ENCODE measurements at regions not wholly inside any gene's neighbourhood (a gene's known extent, or its start where the extent isn't known, plus 50 kb on each side); places are given as distances from the start of the nearest gene placed in this dataset.

- Histone ChIP-seq H3K27ac (no peak overlapping the region), H3K9me3 (no peaks in the 10 kb centered on the region), H3K4me3 (no peak overlapping the region), H3K4me1 (no peaks in the 10 kb centered on the region), H3K36me3 (no peaks in the 10 kb centered on the region), H3K27me3 (no peaks in the 10 kb centered on the region)
- intact Hi-C loops (cut with DNase I; ENCODE audit: low total_unique reads) = no loop called here
- TF ChIP-seq POLR2A (IDR thresholded peaks at IDR 0.05) = no peak
- no peak for TF ChIP-seq EP300 (IDR thresholded peaks at IDR 0.05; ENCODE audit: low read depth)
- no peak for TF ChIP-seq POLR2AphosphoS5 (IDR thresholded peaks at IDR 0.05)
- TF ChIP-seq CTCF (IDR thresholded peaks at IDR 0.05) = no peak
- no peak for DNase-seq
- in situ Hi-C loops (cut with MboI; ENCODE audit: low pct_ligation_motif_present in 1 of 4, low pct_unique_long_range_greater_than_20kb in 1 of 4, low sequenced_read_pairs in 3 of 4) = no loop called here
- 91% methylated on average over 2 of the region's 2 CpGs; no CpG with 5 or more reads in 1 of the 2 donors for WGBS, 2 donors (ENCODE audit: low coverage in 1 of 2)
These were observed 334.0 kb downstream of the SLITRK5 start for GRCh38 chr13:88005188-88005587.

GRCh38 chr13:88014527-88014926 lies 343.4 kb downstream of the SLITRK5 start:
- intact Hi-C loops (cut with DNase I; ENCODE audit: low total_unique reads) (no loop called here), in situ Hi-C loops (cut with MboI; ENCODE audit: low pct_ligation_motif_present in 1 of 4, low pct_unique_long_range_greater_than_20kb in 1 of 4, low sequenced_read_pairs in 3 of 4) (no loop called here)
- Histone ChIP-seq H3K36me3 (no peaks in the 10 kb centered on the region), H3K9me3 (no peaks in the 10 kb centered on the region), H3K27me3 (no peaks in the 10 kb centered on the region), H3K4me1 (no peaks in the 10 kb centered on the region), H3K27ac (no peak overlapping the region), H3K4me3 (no peak overlapping the region)
- 64 to 76% methylated on average over 2 of the region's 2 CpGs for WGBS, 2 donors (ENCODE audit: low coverage in 1 of 2)
- DNase-seq = no peak
- TF ChIP-seq POLR2AphosphoS5 (IDR thresholded peaks at IDR 0.05) (no peak), EP300 (IDR thresholded peaks at IDR 0.05; ENCODE audit: low read depth) (no peak), CTCF (IDR thresholded peaks at IDR 0.05) (no peak), POLR2A (IDR thresholded peaks at IDR 0.05) (no peak)

DNA sequence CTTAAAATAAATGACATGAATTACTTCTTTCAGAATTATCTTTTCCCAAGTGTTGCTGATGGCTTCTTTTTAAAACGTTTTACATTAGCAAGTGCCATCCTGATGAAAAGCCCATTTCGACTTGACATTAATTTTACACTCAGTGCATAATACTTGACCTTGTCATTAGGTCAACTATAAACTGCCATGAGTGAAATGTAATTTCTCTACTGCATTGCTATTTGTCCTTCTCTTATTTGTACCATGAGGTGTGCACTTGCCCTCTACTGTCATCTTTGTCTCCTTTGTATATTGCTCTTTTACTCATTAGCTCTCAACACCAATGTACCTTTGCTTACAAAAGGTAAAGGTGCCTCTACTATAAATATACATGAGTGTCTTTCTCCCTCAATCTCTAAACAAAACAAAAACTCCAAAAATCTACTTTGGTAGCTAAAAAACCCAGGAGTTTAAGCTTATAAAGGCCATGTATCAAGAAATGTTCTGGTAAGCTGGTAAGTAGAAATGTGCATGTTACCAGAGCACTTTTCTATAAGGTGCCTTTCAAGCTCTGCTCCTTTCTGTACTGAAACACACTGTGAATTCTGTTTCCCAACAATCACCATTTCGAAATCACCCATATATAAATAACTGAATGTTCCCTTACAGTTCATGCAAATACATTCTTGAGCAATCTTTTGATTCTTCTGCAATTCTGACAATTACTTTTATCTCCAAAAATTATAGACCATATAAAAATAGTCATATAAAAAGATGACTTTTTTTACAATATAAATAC lies 351.4 kb downstream of the SLITRK5 start:
- intact Hi-C loops (cut with DNase I; ENCODE audit: low total_unique reads) = no loop called here
- in situ Hi-C loops (cut with MboI; ENCODE audit: low pct_ligation_motif_present in 1 of 4, low pct_unique_long_range_greater_than_20kb in 1 of 4, low sequenced_read_pairs in 3 of 4) = no loop called here
- no peak for DNase-seq
- Histone ChIP-seq H3K4me3 (no peak overlapping the region), H3K27ac (no peak overlapping the region), H3K4me1 (no peaks in the 10 kb centered on the region), H3K9me3 (no peaks in the 10 kb centered on the region), H3K27me3 (no peaks in the 10 kb centered on the region), H3K36me3 (no peaks in the 10 kb centered on the region)
- WGBS, 2 donors (ENCODE audit: low coverage in 1 of 2) = 40 to 50% methylated on average over 3 of the region's 3 CpGs
- TF ChIP-seq CTCF (IDR thresholded peaks at IDR 0.05) = no peak
- no peak for TF ChIP-seq EP300 (IDR thresholded peaks at IDR 0.05; ENCODE audit: low read depth)
- TF ChIP-seq POLR2A (IDR thresholded peaks at IDR 0.05) = no peak
- no peak for TF ChIP-seq POLR2AphosphoS5 (IDR thresholded peaks at IDR 0.05)

DNA sequence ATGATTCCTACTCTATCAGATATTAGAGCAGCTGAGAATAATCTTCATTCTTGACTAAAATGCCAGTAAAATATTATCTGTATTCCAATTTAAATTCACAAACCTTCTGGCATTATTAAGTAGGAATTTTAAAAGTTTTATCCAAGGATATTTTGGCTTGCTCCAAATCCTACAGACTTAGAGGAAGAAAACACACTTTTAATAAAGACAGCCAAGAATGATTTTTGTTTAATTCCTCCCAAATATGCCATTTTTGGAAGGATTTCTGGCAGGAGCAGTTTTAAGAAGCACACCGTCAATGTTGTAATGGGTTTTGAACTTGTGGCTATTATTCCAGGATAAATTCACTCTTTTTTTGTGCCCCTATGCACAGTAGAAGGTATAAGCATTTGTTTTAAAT lies 355.1 kb downstream of the SLITRK5 start:
- Histone ChIP-seq H3K4me3 (no peak overlapping the region), H3K27me3 (no peaks in the 10 kb centered on the region), H3K27ac (no peak overlapping the region), H3K36me3 (no peaks in the 10 kb centered on the region), H3K4me1 (no peaks in the 10 kb centered on the region), H3K9me3 (no peaks in the 10 kb centered on the region)
- in situ Hi-C loops (cut with MboI; ENCODE audit: low pct_ligation_motif_present in 1 of 4, low pct_unique_long_range_greater_than_20kb in 1 of 4, low sequenced_read_pairs in 3 of 4) (no loop called here), intact Hi-C loops (cut with DNase I; ENCODE audit: low total_unique reads) (no loop called here)
- no peak for TF ChIP-seq EP300 (IDR thresholded peaks at IDR 0.05; ENCODE audit: low read depth)
- no peak for TF ChIP-seq POLR2AphosphoS5 (IDR thresholded peaks at IDR 0.05)
- no peak for TF ChIP-seq CTCF (IDR thresholded peaks at IDR 0.05)
- no peak for TF ChIP-seq POLR2A (IDR thresholded peaks at IDR 0.05)
- no peak for DNase-seq
- WGBS, 2 donors (ENCODE audit: low coverage in 1 of 2) = 0 to 31% methylated on average over 1 of the region's 1 CpG
